Testis (tissue), 2 donors: ENCODE measurements at regions not wholly inside any gene's neighbourhood (a gene's known extent, or its start where the extent isn't known, plus 50 kb on each side); places are given as distances from the start of the nearest gene placed in this dataset.

Experiments
- CTCF ChIP-seq, 3 experiments: fragments of 450-650 bp in 2 of 3; fragments of 200-600 bp in 1 of 3; sonication (generic) in 1 of 3; IDR thresholded peaks; one replicate each; pipeline ENCODE4 v1.5.1; 2016 to 2019; ENCODE audit warnings: antibody characterized with exemption in 3 of 3, mild to moderate bottlenecking in 2 of 3, moderate library complexity in 1 of 3
- POLR2A ChIP-seq: fragments of 450-650 bp; IDR thresholded peaks from one replicate; pipeline ENCODE4 v1.6.1; 2017; ENCODE audit warnings: antibody characterized with exemption, mild to moderate bottlenecking, moderate library complexity

GRCh38 chr11:42947405-42947804, 364.4 kb upstream of the API5 start:
- TF ChIP-seq CTCF (IDR thresholded peaks at IDR 0.05) (no peak), POLR2A (no peak)
